ENCODE measurements at regions not wholly inside any gene's neighbourhood (a gene's known extent, or its start where the extent isn't known, plus 50 kb on each side); places are given as distances from the start of the nearest gene placed in this dataset.

DNA sequence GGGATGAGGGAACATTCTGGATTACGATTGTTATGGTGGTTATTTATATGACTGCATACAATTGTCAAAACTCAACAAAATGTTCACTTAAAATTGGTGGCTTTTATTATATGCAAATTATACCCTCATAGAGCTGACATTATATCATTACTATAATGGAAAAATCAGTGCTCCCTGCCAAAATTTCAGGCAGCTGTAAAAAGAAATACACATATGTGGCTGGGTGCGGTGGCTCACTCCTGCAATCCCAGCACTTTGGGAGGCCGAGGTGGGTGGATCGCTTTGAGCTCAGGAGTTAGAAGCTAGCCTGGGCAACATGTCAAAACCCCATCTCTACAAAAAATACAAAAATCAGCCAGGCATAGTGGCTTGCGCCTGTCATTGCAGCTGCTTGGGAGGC, 75.8 kb upstream of the SULF2 start:
- ATAC-seq (ENCODE audit: low FRiP score) (no peak), DNase-seq (no peak)
- 66 to 70% methylated on average over 5 of the region's 5 CpGs for WGBS, 2 donors
- intact Hi-C loops (cut with DNase I), result no loop called here
- H3K36me3 ChIP-seq (ENCODE audit: control insufficient read depth in 1 of 2, insufficient read depth in 2 of 2, low read length in 1 of 2), result no peaks in the 10 kb centered on the region
- no peaks in the 10 kb centered on the region for H3K27me3 ChIP-seq (ENCODE audit: control insufficient read depth in 1 of 2, insufficient read depth in 2 of 2, low read length in 1 of 2)
- H3K27ac ChIP-seq (ENCODE audit: low read depth in 1 of 2, low read length in 2 of 2), result no peak overlapping the region
- no peak overlapping the region for H3K4me3 ChIP-seq (ENCODE audit: low read length in 2 of 2)
- no peaks in the 10 kb centered on the region for H3K9me3 ChIP-seq (ENCODE audit: control insufficient read depth, low read length)
- peaks cover 0 to 2% of the 10 kb centered on the region in 2 donors for H3K4me1 ChIP-seq (ENCODE audit: control insufficient read depth in 1 of 2, insufficient read depth in 2 of 2, low read length in 2 of 2)

- Histone ChIP-seq H3K4me3 (ENCODE audit: low read length in 2 of 2) (no peak overlapping the region), H3K4me1 (ENCODE audit: control insufficient read depth in 1 of 2, insufficient read depth in 2 of 2, low read length in 2 of 2) (peaks cover 0 to 2% of the 10 kb centered on the region in 2 donors), H3K27ac (ENCODE audit: low read depth in 1 of 2, low read length in 2 of 2) (no peak overlapping the region), H3K27me3 (ENCODE audit: control insufficient read depth in 1 of 2, insufficient read depth in 2 of 2, low read length in 1 of 2) (no peaks in the 10 kb centered on the region), H3K36me3 (ENCODE audit: control insufficient read depth in 1 of 2, insufficient read depth in 2 of 2, low read length in 1 of 2) (no peaks in the 10 kb centered on the region), H3K9me3 (ENCODE audit: control insufficient read depth, low read length) (no peaks in the 10 kb centered on the region)
- DNase-seq (no peak), ATAC-seq (ENCODE audit: low FRiP score) (peak; percentile 29)
- intact Hi-C loops (cut with DNase I), result no loop called here
- WGBS, 2 donors, result 87 to 89% methylated on average over 14 of the region's 14 CpGs
Observed at GRCh38 chr20:47860049-47860830, 75.0 kb upstream of the SULF2 start.

GRCh38 chr20:47859278-47859677, 74.0 kb upstream of the SULF2 start:
- Histone ChIP-seq H3K36me3 (ENCODE audit: control insufficient read depth in 1 of 2, insufficient read depth in 2 of 2, low read length in 1 of 2) (no peaks in the 10 kb centered on the region), H3K4me1 (ENCODE audit: control insufficient read depth in 1 of 2, insufficient read depth in 2 of 2, low read length in 2 of 2) (peaks cover 0 to 2% of the 10 kb centered on the region in 2 donors), H3K27ac (ENCODE audit: low read depth in 1 of 2, low read length in 2 of 2) (no peak overlapping the region), H3K4me3 (ENCODE audit: low read length in 2 of 2) (no peak overlapping the region), H3K27me3 (ENCODE audit: control insufficient read depth in 1 of 2, insufficient read depth in 2 of 2, low read length in 1 of 2) (no peaks in the 10 kb centered on the region), H3K9me3 (ENCODE audit: control insufficient read depth, low read length) (no peaks in the 10 kb centered on the region)
- ATAC-seq (ENCODE audit: low FRiP score), result no peak
- 36 to 40% methylated on average over 6 of the region's 6 CpGs for WGBS, 2 donors
- intact Hi-C loops (cut with DNase I), result loop anchor here (5.0 kb wide), 2 partner anchors 62 to 67 kb away; no protein-coding TSS in a partner anchor
- no peak for DNase-seq

DNA sequence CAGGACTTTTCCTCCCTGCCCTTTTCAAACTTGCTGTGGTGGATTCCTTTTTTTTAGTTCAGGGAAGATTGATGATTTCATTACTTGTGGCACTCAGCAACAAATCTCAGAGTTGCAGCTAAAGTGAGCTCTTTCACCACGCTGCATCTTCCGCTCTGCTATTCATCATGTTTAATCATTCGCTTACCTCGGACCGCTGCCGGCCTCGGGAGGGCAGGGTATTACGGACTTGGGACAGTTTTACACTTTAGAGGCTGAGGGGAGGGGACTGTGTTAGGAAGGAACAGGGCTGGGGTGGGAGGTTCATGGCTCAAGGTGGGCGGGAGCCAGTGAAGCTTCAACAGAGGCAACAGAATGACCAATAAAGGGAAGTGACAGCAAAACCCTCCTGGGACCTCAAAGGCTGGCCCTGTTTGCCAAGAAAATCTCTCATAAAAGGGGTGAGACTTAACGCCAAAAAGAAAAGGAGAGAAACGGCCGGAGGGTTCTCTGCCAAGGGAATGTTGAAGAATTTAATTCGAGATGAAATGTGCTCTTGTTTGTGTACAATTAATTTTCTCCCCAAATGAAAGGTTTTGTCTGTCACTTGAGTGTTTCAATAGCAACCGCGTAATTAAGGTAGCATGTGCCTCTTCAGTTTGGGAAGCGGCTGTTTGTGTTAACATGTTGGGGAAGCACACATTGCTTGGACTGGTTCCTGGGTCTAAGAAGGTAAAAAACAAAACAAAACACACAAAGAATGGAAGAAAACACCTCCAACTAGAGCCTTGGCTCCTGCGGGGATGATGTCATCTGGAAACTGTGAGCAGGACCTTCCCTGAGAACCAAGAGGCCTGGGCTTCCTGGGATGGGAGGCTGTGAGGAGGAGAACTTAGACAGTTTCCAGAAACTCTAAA, 72.5 kb upstream of the SULF2 start:
- H3K27ac ChIP-seq (ENCODE audit: low read depth in 1 of 2, low read length in 2 of 2), result peak overlapping the region; percentile 29 to 58
- H3K36me3 ChIP-seq (ENCODE audit: control insufficient read depth in 1 of 2, insufficient read depth in 2 of 2, low read length in 1 of 2), result no peaks in the 10 kb centered on the region
- no peaks in the 10 kb centered on the region for H3K9me3 ChIP-seq (ENCODE audit: control insufficient read depth, low read length)
- DNase-seq (peak; percentile 59 to 82), ATAC-seq (ENCODE audit: low FRiP score) (peak; percentile 85)
- H3K4me1 ChIP-seq (ENCODE audit: control insufficient read depth in 1 of 2, insufficient read depth in 2 of 2, low read length in 2 of 2), result peaks cover 0 to 2% of the 10 kb centered on the region in 2 donors
- intact Hi-C loops (cut with DNase I), result loop anchor here (5.0 kb wide), 2 partner anchors 61 to 66 kb away; no protein-coding TSS in a partner anchor
- H3K4me3 ChIP-seq (ENCODE audit: low read length in 2 of 2), result no peak overlapping the region
- WGBS, 2 donors, result 7% methylated on average over 17 of the region's 17 CpGs
- no peaks in the 10 kb centered on the region for H3K27me3 ChIP-seq (ENCODE audit: control insufficient read depth in 1 of 2, insufficient read depth in 2 of 2, low read length in 1 of 2)

DNA sequence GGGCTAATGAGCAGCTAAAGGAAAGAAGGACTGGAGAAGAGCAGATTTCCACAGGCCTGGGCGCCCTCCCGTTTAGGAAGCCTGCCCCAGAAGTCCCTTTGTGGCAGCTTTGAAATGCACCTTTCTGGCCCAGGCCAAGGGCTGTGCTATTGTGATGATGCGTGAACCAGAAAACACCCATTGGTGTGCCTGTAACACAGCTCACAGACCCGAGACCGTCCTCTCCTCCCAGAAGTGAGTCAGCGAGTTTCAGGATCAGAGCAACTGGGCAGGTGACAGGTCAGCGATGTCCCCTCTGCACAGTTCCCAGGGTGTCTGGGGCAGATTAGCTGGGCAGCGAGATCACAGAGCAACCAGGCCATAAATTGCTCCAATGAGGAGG, 71.9 kb upstream of the SULF2 start:
- DNase-seq (no peak), ATAC-seq (ENCODE audit: low FRiP score) (no peak)
- Histone ChIP-seq H3K36me3 (ENCODE audit: control insufficient read depth in 1 of 2, insufficient read depth in 2 of 2, low read length in 1 of 2) (no peaks in the 10 kb centered on the region), H3K4me1 (ENCODE audit: control insufficient read depth in 1 of 2, insufficient read depth in 2 of 2, low read length in 2 of 2) (peaks cover 0 to 2% of the 10 kb centered on the region in 2 donors), H3K27ac (ENCODE audit: low read depth in 1 of 2, low read length in 2 of 2) (peak overlapping the region; percentile 29 to 58), H3K27me3 (ENCODE audit: control insufficient read depth in 1 of 2, insufficient read depth in 2 of 2, low read length in 1 of 2) (no peaks in the 10 kb centered on the region), H3K9me3 (ENCODE audit: control insufficient read depth, low read length) (no peaks in the 10 kb centered on the region), H3K4me3 (ENCODE audit: low read length in 2 of 2) (no peak overlapping the region)
- intact Hi-C loops (cut with DNase I), result loop anchor here (5.0 kb wide), 2 partner anchors 60 to 65 kb away; no protein-coding TSS in a partner anchor
- WGBS, 2 donors, result 36 to 38% methylated on average over 8 of the region's 8 CpGs

- 81 to 83% methylated on average over 4 of the region's 4 CpGs for WGBS, 2 donors
- intact Hi-C loops (cut with DNase I), result loop anchor here (5.0 kb wide), 2 partner anchors 58 to 63 kb away; no protein-coding TSS in a partner anchor
- no peak for DNase-seq
Observed at GRCh38 chr20:47855799-47856198, 70.5 kb upstream of the SULF2 start.

DNA sequence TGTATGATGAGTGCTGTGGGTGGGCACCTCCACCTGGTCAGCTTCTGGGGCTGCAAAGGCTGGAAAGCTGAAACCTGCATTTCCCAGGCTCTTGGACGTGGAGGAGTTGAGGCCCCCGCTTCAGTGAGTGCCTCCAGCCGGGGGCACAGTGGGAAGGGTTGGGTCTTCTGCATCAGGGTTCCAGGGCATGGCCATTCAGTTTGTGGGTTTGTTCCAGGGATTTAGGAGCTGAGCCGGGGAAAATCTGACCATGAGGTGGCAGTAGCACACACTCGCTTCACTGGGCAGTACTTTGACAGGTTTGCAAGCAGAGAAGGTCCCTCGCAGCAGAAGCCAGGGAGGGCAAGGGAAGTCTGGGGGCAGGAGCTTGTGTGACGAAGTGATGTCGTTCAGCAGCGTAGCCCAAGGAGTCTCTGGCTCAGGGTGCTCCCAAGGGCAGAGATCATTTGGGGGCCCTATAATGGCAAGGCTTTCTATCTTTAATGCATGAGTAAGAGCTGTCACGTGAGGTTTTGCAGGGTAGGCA, 69.5 kb upstream of the SULF2 start:
- Histone ChIP-seq H3K9me3 (ENCODE audit: control insufficient read depth, low read length) (no peaks in the 10 kb centered on the region), H3K4me3 (ENCODE audit: low read length in 2 of 2) (no peak overlapping the region), H3K4me1 (ENCODE audit: control insufficient read depth in 1 of 2, insufficient read depth in 2 of 2, low read length in 2 of 2) (peaks cover 0 to 2% of the 10 kb centered on the region in 2 donors), H3K27ac (ENCODE audit: low read depth in 1 of 2, low read length in 2 of 2) (no peak overlapping the region), H3K27me3 (ENCODE audit: control insufficient read depth in 1 of 2, insufficient read depth in 2 of 2, low read length in 1 of 2) (no peaks in the 10 kb centered on the region), H3K36me3 (ENCODE audit: control insufficient read depth in 1 of 2, insufficient read depth in 2 of 2, low read length in 1 of 2) (no peaks in the 10 kb centered on the region)
- DNase-seq (no peak), ATAC-seq (ENCODE audit: low FRiP score) (no peak)
- intact Hi-C loops (cut with DNase I), result loop anchor here (5.0 kb wide), 2 partner anchors 57 to 62 kb away; no protein-coding TSS in a partner anchor
- 92 to 94% methylated on average over 10 of the region's 10 CpGs for WGBS, 2 donors

More at GRCh38 chr20:47855799-47856198, 70.5 kb upstream of the SULF2 start:
- no peaks in the 10 kb centered on the region for H3K27me3 ChIP-seq (ENCODE audit: control insufficient read depth in 1 of 2, insufficient read depth in 2 of 2, low read length in 1 of 2)
- H3K4me3 ChIP-seq (ENCODE audit: low read length in 2 of 2), result no peak overlapping the region
- ATAC-seq (ENCODE audit: low FRiP score), result no peak
- H3K4me1 ChIP-seq (ENCODE audit: control insufficient read depth in 1 of 2, insufficient read depth in 2 of 2, low read length in 2 of 2), result peaks cover 0 to 2% of the 10 kb centered on the region in 2 donors
- H3K27ac ChIP-seq (ENCODE audit: low read depth in 1 of 2, low read length in 2 of 2), result no peak overlapping the region
- no peaks in the 10 kb centered on the region for H3K9me3 ChIP-seq (ENCODE audit: control insufficient read depth, low read length)
- no peaks in the 10 kb centered on the region for H3K36me3 ChIP-seq (ENCODE audit: control insufficient read depth in 1 of 2, insufficient read depth in 2 of 2, low read length in 1 of 2)

DNA sequence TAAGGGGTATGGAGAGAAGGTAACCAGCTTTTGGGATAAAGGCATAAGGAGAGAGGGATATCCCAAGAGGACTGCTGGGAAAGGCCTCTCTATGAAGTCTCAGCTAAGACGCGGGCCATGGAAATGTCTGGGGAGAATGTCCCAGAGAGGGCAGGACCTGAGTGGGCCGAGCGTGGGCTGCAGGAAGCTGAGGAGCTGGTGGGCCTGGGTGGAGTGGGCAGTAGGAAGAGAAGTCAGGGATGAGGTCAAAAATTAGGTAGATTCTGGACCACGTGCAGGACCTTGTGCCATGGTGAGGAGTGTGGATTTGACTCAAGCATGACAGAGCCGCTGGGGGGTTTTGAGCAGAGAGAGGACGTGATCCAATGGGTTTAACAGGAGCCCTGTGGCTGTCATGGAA, 66.5 kb upstream of the SULF2 start:
- Histone ChIP-seq H3K4me3 (ENCODE audit: low read length in 2 of 2) (no peak overlapping the region), H3K27me3 (ENCODE audit: control insufficient read depth in 1 of 2, insufficient read depth in 2 of 2, low read length in 1 of 2) (no peaks in the 10 kb centered on the region), H3K4me1 (ENCODE audit: control insufficient read depth in 1 of 2, insufficient read depth in 2 of 2, low read length in 2 of 2) (no peaks in the 10 kb centered on the region), H3K27ac (ENCODE audit: low read depth in 1 of 2, low read length in 2 of 2) (no peak overlapping the region), H3K36me3 (ENCODE audit: control insufficient read depth in 1 of 2, insufficient read depth in 2 of 2, low read length in 1 of 2) (no peaks in the 10 kb centered on the region), H3K9me3 (ENCODE audit: control insufficient read depth, low read length) (no peaks in the 10 kb centered on the region)
- WGBS, 2 donors, result 94 to 95% methylated on average over 7 of the region's 7 CpGs
- ATAC-seq (ENCODE audit: low FRiP score) (no peak), DNase-seq (no peak)
- intact Hi-C loops (cut with DNase I), result no loop called here

Measured in aorta (tissue), 5 donors.